Activated CD4-positive, CD25-positive, alpha-beta regulatory T cell treated with anti-CD3 and anti-CD28 coated beads, Interleukin-2, amount 50 U/mL, for 72 hours (primary cell): ENCODE measurements at regions not wholly inside any gene's neighbourhood (a gene's known extent, or its start where the extent isn't known, plus 50 kb on each side); places are given as distances from the start of the nearest gene placed in this dataset.

Experiments
- DNase-seq: peaks from one replicate; pipeline ENCODE4 v3.0.0; 2021

GRCh38 chr16:66289051-66289680 lies 77.3 kb upstream of the CDH5 start:
- no peak for DNase-seq

- no peak for DNase-seq
Observed at GRCh38 chr16:66287926-66288325, 78.6 kb upstream of the CDH5 start.

GRCh38 chr16:66287416-66287815 lies 79.1 kb upstream of the CDH5 start:
- no peak for DNase-seq

- DNase-seq: peak; percentile 6
Observed at GRCh38 chr16:66286527-66286926, 80.0 kb upstream of the CDH5 start.

- DNase-seq: no peak
Observed at GRCh38 chr16:66278604-66279262, 87.8 kb upstream of the CDH5 start.

- no peak for DNase-seq
Observed at GRCh38 chr16:66278111-66278531, 88.4 kb upstream of the CDH5 start.

GRCh38 chr16:66277311-66278070 lies 89.0 kb upstream of the CDH5 start:
- DNase-seq: no peak

GRCh38 chr16:66275775-66276428 lies 90.6 kb upstream of the CDH5 start:
- DNase-seq: no peak

GRCh38 chr16:66274335-66275110 lies 92.0 kb upstream of the CDH5 start:
- DNase-seq: no peak

GRCh38 chr16:66273644-66274334 lies 92.7 kb upstream of the CDH5 start:
- no peak for DNase-seq

GRCh38 chr16:66273053-66273452 lies 93.4 kb upstream of the CDH5 start:
- peak; percentile 1 for DNase-seq

GRCh38 chr16:66272461-66272860 lies 94.0 kb upstream of the CDH5 start:
- peak; percentile 3 for DNase-seq

GRCh38 chr16:66271074-66272060 lies 95.1 kb upstream of the CDH5 start:
- DNase-seq: no peak

- peak; percentile 76 for DNase-seq
Observed at GRCh38 chr16:66270333-66270927, 96.1 kb upstream of the CDH5 start.

GRCh38 chr16:66269617-66270332 lies 96.7 kb upstream of the CDH5 start:
- DNase-seq: no peak

GRCh38 chr16:66267292-66268014 lies 99.0 kb upstream of the CDH5 start:
- DNase-seq: no peak

GRCh38 chr16:66266436-66267291 lies 99.8 kb upstream of the CDH5 start:
- no peak for DNase-seq

GRCh38 chr16:66265556-66266141 lies 100.8 kb upstream of the CDH5 start:
- no peak for DNase-seq
